NT2/D1 (cell line): ENCODE measurements at regions not wholly inside any gene's neighbourhood (a gene's known extent, or its start where the extent isn't known, plus 50 kb on each side); places are given as distances from the start of the nearest gene placed in this dataset.

Experiments
- SUZ12 ChIP-seq: IDR thresholded peaks from 2 replicates; pipeline ENCODE4 v1.6.1; 2011; ENCODE audit not compliant: insufficient read length, insufficient read depth; ENCODE audit errors: extremely low read depth
- YY1 ChIP-seq: IDR thresholded peaks from 2 replicates; pipeline ENCODE4 v1.6.1; 2011; ENCODE audit not compliant: insufficient read length, insufficient read depth
- ZNF274 ChIP-seq: IDR thresholded peaks from 2 replicates; pipeline ENCODE4 v1.6.1; 2011; ENCODE audit warnings: mild to moderate bottlenecking, low read depth, low read length

- TF ChIP-seq ZNF274 (no peak), SUZ12 (no peak), YY1 (no peak)
These were observed 553.8 kb upstream of the SGO1 start for GRCh38 chr3:20739814-20740213.
